GM19099 (cell line): ENCODE measurements at regions not wholly inside any gene's neighbourhood (a gene's known extent, or its start where the extent isn't known, plus 50 kb on each side); places are given as distances from the start of the nearest gene placed in this dataset.

Experiments
- POLR2A ChIP-seq: IDR thresholded peaks from 3 replicates; pipeline ENCODE4 v1.6.1; 2011; ENCODE audit warnings: low read depth; ENCODE audit not compliant: insufficient read length; ENCODE audit errors: extremely low read depth

DNA sequence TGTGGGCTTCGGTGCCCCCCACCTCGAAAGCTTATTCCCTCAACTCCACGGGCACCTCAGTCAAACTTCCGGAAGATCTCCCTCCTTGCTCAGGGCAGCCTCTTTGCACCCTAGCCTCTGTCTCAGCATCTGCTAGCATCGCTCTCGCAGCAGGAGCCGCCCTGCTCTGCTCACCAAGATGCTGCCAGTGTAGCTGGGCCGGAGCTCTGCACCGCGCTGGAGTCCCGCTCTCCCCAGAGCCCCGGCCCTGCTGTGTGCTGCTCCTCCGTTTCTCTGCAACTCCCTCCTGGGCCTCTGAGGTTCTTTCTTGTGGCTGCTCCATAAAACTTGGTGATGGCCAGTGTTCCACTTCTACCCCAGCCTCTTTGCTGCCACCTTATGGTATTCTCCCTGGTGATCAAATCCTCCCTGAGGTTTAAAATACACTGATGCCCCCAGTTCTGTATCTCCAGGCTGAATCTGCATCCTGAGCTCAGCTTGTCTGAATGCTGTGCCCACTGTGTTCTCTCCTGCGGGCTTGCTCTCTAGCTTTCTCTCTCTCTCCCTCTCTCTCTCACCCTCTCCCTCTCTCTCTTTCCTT, 198.0 kb downstream of the UQCRFS1 start:
- no peak for TF ChIP-seq POLR2A

DNA sequence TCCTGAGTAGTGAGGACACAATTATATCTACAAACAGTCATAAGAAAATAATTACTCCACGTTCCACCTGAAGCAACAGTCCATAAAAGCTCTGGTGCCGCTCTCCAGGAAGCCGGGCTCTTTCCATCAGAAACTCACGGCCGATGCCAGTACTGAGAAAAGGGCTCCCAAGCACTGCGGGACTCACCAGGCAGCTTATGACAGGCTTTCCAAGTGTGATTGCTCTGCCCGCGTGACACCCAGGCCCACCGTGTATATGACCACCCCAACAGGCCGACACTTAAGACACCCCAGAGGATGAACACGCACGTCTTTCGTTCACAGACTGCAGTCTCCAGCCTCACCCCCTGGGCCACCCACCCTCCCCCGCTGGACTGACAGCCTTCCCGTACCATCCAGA, 199.0 kb downstream of the UQCRFS1 start:
- no peak for TF ChIP-seq POLR2A

DNA sequence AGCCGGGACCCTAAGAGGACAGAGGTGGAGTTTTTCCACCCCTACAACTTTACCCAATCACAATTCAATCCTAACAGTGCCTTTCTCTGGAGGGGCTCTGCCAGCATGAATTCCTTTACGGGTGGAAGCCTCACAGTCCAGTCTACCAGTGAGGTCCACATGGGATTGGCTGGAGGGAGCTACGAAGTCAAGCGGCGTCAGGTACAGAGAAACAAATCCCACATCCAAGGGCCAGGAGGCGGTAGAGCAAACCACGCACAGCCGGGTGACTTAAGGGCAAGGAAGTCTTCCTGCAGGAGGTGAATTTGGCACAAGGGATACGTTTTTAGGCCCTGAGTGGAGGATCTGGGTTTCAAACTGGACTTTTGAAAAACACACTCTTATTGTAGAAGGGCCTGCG, 199.6 kb downstream of the UQCRFS1 start:
- TF ChIP-seq POLR2A: no peak

DNA sequence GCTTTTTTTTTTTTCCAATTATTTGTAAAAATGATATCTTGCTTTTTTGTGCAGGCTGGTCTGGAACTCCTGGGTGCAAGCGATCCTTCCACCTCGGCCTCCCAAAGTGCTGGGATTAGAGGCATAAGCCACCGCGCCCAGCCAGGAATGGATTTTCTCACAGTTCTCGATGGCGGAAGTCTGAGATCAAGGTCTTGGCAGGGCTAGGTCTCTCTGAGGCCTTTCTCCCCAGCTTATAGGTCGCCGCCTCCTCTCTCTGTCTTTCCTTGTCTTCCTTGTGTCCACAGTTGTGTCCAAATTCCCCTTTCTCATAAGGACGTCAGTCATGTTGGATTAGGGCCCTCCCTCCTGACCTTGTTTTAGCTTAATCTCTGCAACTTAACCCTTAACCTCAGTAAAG, 200.5 kb downstream of the UQCRFS1 start:
- no peak for TF ChIP-seq POLR2A

DNA sequence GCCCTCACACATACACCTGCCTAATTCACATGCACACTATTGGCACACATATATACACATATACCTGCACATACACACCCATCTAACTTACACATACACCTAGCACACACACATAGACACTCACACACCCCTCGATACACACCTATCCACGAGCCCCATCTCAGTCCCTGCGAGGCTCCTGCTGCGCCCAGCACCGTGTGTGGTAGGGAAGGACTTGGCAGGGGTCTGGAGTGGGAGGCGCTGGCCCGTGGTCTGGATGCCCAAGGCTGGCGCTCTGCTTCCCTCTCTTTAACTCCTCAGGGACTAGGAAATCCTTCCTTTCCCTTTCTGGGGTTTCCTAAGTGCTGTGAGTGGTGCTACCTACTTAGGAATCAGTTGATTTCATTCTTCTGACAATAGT, 202.7 kb downstream of the UQCRFS1 start:
- no peak for TF ChIP-seq POLR2A

DNA sequence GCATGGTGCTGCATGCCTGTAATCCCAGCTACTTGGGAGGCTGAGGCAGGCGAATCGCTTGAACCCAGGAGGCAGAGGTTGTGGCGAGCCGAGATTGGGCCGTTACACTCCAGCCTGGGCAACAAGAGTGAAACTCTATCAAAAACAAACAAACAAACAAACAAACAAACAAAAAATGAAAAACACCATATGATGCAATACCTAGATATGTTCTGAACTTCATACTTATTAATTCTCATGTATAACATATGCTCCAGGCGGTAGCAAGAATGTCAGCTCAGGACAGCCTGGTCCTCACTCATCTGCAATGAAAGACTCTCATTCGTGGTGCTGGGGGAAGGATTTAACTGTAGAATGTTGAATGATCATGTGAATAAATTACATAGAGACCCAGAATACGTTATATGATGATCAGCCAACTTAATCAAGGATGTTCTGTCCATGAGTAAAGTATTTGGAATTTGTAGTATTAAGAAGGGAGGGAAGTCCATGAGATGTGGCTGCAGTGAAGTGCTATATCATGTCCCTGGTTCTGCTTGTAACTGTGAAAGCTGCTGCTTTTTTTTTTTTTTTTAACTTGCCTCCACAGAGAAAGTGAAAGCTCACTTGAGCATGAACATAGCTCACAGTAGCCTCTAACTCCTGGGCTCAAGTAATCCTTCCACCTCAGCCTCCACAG, 206.8 kb downstream of the UQCRFS1 start:
- no peak for TF ChIP-seq POLR2A

DNA sequence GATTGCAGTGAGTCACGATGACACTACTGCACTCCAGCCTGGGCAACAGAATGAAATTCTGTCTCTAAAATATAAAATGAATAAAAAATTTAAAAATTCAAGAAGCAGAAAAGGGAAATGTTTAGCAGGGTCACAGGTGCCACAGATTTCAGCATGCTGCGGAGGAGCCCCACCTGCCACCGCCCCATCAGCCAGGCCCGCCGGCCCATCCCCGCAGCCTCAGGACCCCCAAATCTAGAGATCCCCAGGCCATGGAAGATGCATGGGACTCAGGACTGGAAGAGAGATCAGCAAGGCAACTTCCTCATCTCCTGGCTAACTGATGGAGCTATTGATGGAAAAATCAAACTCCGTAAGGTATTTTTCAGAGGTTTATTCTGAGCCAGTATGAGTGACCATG, 208.2 kb downstream of the UQCRFS1 start:
- no peak for TF ChIP-seq POLR2A

DNA sequence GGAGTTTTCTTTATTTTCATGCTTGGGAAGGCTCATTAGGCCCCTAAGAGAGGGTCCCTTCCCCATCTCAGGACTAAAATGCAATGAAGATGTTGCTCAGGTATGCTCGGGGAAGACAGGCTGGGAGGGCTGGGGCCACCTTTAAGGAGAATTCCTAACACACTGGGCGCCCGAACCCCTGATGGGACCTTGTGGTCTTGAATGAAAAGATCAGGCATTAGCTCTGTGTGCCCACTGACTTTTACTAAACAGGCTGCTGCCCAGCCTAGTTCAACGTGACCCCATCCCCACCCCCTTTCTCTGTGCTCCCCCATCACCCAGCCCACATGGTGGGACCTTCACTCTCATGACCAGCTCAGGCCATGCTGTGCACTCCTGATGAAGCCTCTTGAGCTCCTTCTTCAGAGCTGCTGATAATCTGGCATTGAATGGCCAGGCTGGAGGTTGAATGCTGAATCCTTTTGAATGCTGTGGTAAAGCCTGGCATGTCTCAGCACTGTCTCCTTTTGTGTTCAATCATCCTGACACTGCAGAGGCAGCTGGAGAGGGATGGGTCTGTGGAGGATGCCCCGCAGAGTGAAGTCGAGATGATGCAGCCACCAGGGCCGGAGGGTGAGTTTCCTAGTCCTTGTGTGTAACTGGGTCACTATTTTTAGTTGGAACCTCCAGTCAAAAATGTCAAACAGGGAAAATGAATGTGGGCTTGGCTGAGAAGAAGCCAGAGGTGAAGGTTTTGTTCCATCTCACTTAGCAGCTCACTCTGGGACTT, 209.1 kb downstream of the UQCRFS1 start:
- no peak for TF ChIP-seq POLR2A

DNA sequence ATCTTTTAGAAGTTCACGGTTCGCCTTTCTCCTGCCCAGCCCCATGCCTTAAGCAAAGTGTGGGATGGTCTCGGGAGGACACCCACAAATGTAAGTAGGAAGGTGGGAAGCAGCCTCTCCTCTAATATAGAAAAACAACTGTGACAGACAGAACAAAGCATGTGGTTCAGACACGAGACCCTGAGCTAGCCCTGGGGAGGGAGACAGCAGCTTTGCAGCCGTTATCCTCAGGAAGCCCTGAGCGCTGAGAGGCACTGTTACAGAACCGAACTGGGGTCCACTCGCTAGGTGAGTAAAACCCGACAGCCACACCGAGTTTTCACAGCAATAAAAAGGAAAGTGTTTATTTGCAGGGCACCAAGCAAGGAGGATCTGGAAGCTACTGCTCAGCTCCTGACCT, 210.6 kb downstream of the UQCRFS1 start:
- no peak for TF ChIP-seq POLR2A

DNA sequence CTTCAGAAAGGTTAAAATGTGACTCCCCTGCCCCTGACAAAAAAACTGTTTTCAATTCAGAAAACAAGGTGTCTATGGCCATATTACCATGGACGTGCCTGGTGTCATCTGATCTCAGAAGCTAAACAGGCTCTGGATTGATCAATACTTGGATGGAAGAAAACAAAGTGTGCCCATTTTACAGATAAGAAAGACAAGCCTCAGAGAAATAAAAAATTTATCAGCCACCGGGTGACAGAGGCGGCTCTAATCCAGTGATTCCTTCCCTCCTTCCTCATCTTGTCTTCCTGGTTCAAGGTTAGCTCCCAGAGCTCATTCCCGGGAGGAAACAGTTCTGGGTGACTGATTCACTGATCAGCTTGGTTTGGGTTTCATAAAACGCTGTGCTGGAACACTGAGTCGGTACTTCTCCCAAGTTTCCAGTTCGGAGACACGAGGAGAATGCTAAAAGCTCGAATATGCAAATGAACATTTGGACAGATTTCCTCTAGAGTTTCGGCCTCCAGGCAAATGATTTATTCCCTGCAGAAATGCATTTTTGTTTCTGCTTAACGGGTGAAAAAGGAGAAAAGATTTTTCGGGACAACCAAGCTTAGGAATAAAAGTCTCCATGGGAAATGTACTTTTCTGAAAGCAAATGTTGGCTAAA, 211.2 kb downstream of the UQCRFS1 start:
- no peak for TF ChIP-seq POLR2A

DNA sequence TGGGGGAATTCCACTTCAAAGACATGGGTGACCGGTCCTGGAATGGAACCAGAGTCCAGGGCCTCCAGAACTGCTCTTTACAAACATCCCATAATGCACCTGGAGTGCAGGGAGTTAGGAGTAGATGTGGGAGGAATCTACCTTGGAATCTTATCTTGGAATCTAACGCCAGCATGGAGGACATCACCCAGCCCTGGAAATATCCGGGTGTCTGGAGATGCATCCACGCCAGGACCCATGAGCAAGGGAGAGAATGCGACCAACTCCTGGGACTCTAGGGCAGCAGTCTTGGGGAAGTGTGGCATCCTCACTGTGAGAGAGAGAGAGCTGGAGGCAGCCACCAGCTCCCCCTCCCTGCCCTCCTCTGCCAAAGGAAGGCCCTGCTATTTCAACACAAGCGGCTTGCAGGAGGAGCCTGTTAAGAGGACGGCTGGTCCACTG, 211.8 kb downstream of the UQCRFS1 start:
- no peak for TF ChIP-seq POLR2A

DNA sequence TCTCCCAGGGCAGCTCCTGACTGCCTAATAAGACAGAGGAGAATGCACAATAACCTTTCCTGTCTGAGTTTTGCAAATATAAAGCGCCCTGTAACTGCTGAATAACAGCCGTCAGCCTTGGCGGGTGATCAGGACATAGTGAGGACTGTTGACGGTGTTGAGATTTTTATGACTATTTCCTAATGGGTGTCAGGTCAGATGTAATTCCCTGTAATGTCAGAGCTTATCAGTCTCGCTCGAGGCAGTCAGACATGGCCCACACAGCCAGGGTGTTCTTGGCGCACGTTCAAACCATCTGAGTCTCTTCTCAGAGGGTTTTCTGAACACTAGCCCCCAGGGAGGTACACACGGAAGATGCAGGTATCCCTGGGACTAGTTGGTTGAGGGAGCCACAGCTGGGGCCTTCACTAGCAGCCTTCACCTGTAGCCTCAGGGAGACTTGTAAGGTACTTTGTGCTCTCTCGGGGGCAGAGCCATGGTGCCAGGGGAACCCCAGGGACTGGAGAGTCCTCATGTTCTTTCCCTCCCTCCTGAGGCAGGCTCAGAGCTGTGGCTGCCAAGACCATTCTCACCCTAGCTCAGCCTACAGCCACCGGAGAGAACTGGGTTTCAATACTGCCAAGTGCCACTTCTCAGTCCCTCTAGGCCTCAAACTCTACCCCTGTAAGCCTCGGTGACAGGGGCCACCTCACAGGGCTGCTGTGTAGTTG, 213.1 kb downstream of the UQCRFS1 start:
- no peak for TF ChIP-seq POLR2A

DNA sequence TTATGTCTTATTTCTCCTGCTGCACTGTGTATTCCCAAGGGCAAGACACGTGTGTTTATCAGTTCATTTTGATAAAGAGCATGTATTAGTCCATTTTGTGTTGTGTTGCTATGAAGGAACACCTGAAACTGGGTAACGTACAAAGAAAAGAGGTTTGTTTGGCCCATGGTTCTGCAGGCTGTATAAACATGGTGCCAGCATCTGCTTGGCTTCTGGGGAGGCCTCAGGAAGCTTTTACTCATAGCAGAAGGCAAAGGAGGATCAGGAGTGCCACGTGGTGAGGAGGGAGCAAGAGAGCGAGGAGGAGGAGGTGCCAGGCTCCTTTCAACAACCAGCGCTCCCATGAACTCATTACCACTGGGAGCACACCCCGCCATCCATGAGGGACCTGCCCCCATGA, 214.0 kb downstream of the UQCRFS1 start:
- no peak for TF ChIP-seq POLR2A

DNA sequence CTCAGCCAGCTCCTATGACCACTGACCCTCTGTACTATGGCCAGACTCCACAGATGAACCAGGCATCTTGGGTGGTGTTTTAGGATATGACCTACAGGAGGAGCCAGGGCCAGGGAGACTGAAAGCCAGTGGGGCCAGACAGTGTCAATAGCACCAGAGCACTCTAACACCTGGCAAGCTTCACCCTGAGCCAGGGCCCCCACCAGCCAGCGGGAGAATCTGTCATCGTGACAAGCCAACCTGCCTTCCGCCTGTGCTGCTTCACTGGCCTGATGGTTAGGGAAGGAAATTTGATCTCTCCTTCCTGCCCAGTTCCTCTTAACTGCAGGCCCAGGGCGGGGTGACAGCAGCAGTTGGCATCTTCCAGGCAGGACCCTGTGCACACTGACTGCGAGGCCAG, 222.4 kb downstream of the UQCRFS1 start:
- TF ChIP-seq POLR2A: no peak

DNA sequence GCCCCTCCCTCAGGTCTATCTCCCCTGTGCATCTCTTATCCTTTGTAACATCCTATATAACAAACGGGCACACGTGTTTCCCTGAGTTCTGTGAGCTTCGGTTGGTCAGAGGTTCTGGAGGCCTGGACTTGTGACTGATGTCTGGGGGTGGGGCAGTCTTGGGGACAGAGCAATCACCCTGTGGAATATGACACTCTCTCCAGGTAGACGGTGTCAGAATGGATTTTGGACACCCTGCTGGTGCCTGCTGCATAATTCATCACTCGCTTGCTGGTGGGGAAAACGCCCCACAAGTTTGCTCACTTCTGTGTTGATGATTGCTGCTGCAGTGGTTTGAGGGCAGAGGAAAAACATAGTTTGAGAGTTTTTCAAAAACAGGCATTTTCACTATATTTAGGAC, 223.2 kb downstream of the UQCRFS1 start:
- no peak for TF ChIP-seq POLR2A
